IPS-20b (cell line): ENCODE measurements at regions not wholly inside any gene's neighbourhood (a gene's known extent, or its start where the extent isn't known, plus 50 kb on each side); places are given as distances from the start of the nearest gene placed in this dataset.
"Not testable (repeated sequence)": the region's sequence is repeated elsewhere in the genome, so short reads cannot be mapped to it uniquely, and the experiment has no call there.

Experiments
- H3K27ac ChIP-seq: one replicate; pipeline ENCODE4 v1.5.1; 2013; ENCODE audit warnings: low read length
- H3K27me3 ChIP-seq: 2 replicates; pipeline ENCODE4 v1.6.1; 2013; ENCODE audit warnings: mild to moderate bottlenecking, low read length, inconsistent platforms; ENCODE audit not compliant: insufficient read depth
- H3K36me3 ChIP-seq: 2 replicates; pipeline ENCODE4 v1.6.1; 2013; ENCODE audit warnings: low read depth, mild to moderate bottlenecking, inconsistent platforms, low read length, moderate library complexity; ENCODE audit not compliant: insufficient read depth
- H3K4me1 ChIP-seq: 2 replicates; pipeline ENCODE4 v1.6.1; 2013; ENCODE audit warnings: mild to moderate bottlenecking, control low read depth, inconsistent platforms, low read length, moderate library complexity; ENCODE audit not compliant: insufficient read depth
- H3K4me3 ChIP-seq: 2 replicates; pipeline ENCODE4 v1.5.1; 2013; ENCODE audit warnings: mild to moderate bottlenecking, low read length, inconsistent platforms
- H3K9ac ChIP-seq: 2 replicates; pipeline ENCODE4 v1.6.1; 2013; ENCODE audit warnings: low read depth, mild to moderate bottlenecking, inconsistent platforms, low read length, moderate library complexity
- H3K9me3 ChIP-seq: 2 replicates; pipeline ENCODE4 v1.6.1; 2013; ENCODE audit warnings: mild to moderate bottlenecking, low read depth, low read length, inconsistent platforms; ENCODE audit not compliant: insufficient read depth

DNA sequence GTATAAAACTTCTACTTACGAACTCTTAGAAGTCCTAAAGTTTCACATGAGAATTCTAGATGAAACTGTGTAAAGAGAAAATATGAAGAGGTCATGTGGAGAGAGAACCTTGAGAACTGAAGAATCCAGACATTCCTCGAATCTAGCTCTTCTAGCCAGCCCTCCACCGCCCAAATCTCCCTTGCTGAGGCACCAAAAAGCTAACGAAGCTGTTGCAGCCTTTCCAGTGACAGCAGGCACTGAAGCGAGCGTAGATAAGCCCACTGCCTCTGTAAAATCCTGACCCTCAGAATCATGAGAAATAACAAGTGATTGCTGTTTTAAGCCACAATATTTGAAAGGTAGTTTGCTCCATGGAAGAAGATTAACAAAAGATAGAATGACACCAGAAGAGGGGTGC is 134.0 kb downstream of the GOLGA6L6 start:
- Histone ChIP-seq H3K4me3 (no peak overlapping the region), H3K27ac (no peak overlapping the region), H3K4me1 (no peaks in the 10 kb centered on the region), H3K9ac (no peak overlapping the region), H3K9me3 (peaks cover 76% of the 10 kb centered on the region), H3K27me3 (no peaks in the 10 kb centered on the region), H3K36me3 (no peaks in the 10 kb centered on the region)

DNA sequence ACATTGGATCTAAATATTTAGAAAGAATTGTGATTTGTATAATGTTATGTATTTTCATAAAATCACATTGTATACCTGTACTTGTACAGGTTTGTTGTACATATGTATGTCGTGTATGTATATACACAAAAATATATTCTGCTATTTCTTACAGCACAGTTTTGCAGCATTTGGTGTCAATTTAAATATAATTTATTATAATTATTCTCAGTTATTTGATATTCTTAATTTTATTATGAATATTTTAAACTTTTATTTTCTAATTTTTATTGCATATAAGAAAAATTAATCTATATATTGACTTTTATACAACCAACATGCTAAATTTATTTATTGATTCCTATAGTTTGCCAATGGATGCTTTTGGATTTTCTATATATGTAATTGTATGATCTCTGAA is 137.0 kb downstream of the GOLGA6L6 start:
- not testable (repeated sequence) for H3K4me3 ChIP-seq, H3K9ac ChIP-seq, H3K27me3 ChIP-seq, H3K36me3 ChIP-seq, H3K4me1 ChIP-seq, H3K27ac ChIP-seq
- H3K9me3 ChIP-seq, result peaks cover 88% of the 10 kb centered on the region

DNA sequence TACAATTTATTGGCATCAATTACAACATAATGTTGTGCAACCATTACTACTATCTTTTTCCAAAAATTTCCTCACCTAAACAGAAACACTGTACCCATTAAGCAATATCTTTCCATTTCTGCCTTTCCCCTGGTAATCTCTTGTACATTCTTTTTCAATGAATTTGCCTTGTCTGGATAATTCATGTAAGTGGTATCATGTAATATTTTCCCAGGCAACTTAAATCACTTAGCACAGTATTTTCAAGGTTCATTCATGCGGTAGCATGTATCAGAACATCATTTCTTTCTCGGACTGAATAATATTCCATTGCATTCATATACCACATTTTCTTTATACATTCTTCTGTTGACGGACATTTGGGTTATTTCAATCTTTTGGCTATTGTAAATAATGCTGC is 139.0 kb downstream of the GOLGA6L6 start:
- H3K27ac ChIP-seq, H3K27me3 ChIP-seq, H3K4me3 ChIP-seq, H3K36me3 ChIP-seq, H3K4me1 ChIP-seq, H3K9ac ChIP-seq: not testable (repeated sequence)
- H3K9me3 ChIP-seq, result peaks cover 87% of the 10 kb centered on the region

DNA sequence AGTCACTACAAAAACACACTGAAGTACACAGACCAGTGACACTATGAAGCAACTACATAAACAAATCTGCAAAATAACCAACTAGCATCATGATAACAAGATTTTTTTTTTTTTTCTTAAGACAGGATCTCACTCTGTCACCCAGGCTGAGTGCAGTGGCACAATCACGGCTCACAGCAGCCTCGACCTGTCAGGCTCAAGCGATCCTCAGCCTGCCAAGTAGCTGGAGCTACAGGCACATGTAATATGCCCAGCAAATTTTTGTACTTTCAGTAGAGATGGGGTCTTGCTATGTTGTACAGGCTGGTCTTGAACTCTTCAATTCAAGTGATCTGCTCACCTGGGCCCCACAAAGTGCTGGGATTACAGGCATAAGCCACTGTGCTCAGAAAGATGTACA is 140.5 kb downstream of the GOLGA6L6 start:
- not testable (repeated sequence) for H3K27ac ChIP-seq, H3K9ac ChIP-seq, H3K27me3 ChIP-seq, H3K4me3 ChIP-seq, H3K36me3 ChIP-seq, H3K4me1 ChIP-seq
- H3K9me3 ChIP-seq, result peaks cover 91% of the 10 kb centered on the region

DNA sequence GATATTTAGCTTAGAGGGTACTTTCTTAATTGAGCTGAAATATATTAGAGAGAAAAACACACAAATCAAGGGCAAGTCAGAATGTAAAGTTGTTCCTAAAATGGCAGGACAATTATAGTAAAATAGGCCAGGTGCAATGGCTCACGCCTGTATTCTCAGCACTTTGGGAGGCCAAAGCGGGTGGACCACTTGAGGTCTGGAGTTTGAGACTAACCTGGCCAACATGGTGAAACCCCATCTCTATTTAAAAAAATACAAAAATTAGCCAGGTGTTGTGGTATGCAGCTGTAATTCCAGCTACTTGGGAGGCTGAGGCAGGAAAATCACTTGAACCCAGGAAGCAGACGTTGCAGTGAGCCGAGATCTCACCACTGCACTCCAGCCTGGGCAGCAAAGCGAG is 142.9 kb downstream of the GOLGA6L6 start:
- H3K9me3 ChIP-seq, result peaks cover 95% of the 10 kb centered on the region
- not testable (repeated sequence) for H3K27me3 ChIP-seq, H3K4me3 ChIP-seq, H3K36me3 ChIP-seq, H3K4me1 ChIP-seq, H3K9ac ChIP-seq, H3K27ac ChIP-seq

DNA sequence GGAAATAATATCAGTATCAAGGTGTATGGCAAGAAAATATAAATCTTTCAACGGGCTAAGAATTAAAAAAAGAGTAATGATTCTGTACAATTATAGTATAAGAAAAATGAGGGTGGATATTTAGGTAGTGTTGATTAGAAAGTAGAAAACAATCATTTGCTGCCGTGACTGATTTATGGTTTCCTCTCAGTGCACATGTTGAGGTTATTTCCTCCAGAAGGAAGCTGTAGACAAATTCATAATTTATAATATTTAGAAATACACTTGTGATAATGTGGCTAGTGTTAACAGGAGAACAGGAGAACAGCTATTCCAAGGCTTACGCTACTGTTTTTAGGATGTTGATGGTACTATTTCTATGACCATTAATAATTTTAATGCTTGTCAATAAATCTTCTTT is 153.4 kb downstream of the GOLGA6L6 start:
- peaks cover 81% of the 10 kb centered on the region for H3K9me3 ChIP-seq
- H3K4me1 ChIP-seq, H3K36me3 ChIP-seq, H3K4me3 ChIP-seq, H3K9ac ChIP-seq, H3K27me3 ChIP-seq, H3K27ac ChIP-seq: not testable (repeated sequence)

DNA sequence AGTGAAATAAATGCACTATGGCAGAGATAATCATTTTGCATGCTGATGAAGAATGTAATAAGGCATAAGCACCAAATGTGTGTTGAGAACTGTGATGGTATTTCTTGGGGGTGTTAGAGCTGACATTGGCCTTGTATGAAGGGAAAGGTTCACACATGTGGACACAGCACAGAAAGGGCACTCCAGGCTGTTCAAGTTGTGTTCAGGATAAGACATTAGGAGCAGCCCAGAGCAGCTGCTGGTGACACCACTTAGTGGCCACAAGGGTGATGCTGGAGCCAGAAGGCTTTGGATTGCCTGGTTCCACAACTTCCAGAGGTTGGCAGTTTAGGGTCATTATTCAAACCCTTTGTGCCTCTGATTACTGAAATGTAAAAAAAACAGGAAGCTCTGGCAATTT is 155.4 kb downstream of the GOLGA6L6 start:
- no peaks in the 10 kb centered on the region for H3K27me3 ChIP-seq
- no peak overlapping the region for H3K9ac ChIP-seq
- H3K36me3 ChIP-seq, result no peaks in the 10 kb centered on the region
- H3K4me3 ChIP-seq, result peak overlapping the region; percentile 8; the same call in 1 of the 2 replicates
- peaks cover 71% of the 10 kb centered on the region for H3K9me3 ChIP-seq
- no peaks in the 10 kb centered on the region for H3K4me1 ChIP-seq
- no peak overlapping the region for H3K27ac ChIP-seq

DNA sequence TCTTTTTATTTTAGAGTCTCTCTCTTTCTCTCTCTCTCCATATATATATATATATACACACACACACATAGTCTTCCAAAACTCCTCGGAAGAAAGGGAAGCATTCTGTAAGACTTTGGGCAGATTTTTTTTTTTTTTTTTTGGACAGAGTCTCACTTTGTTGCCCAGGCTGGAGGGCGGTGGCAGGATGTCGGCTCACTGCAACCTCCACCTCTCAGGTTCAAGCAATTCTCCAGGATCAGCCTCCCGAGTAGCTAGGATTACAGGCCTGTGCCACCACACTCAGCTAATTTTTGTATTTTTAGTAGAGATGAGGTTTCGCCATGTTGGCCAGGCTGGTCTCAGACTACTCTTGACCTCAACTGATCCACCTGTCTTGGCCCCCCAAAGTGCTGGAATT is 161.4 kb downstream of the GOLGA6L6 start:
- not testable (repeated sequence) for H3K9ac ChIP-seq, H3K4me3 ChIP-seq, H3K36me3 ChIP-seq, H3K27ac ChIP-seq, H3K27me3 ChIP-seq, H3K4me1 ChIP-seq
- peaks cover 32% of the 10 kb centered on the region for H3K9me3 ChIP-seq

DNA sequence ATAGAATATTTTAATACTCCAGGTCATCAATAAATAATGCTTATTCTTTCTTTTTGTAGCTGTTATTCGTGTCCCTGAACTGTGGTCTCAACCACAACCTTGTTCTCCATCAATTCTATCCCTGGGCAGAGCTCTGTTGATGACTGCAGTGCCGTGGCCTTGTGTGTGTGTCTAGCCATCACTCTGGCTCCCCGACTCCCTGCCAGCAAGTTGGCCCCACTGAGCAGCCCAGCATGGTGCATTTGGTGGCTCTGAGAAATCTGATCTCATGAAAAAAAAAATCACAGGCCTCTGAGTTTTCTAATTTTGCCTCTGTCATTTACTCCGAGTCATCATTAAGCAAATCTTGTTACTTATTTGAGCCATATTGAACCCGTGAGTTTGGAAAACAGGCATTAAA is 164.7 kb downstream of the GOLGA6L6 start:
- Histone ChIP-seq H3K27ac (no peak overlapping the region), H3K9ac (no peak overlapping the region), H3K4me3 (no peak overlapping the region), H3K27me3 (no peaks in the 10 kb centered on the region), H3K9me3 (peaks cover 42% of the 10 kb centered on the region), H3K36me3 (no peaks in the 10 kb centered on the region), H3K4me1 (no peaks in the 10 kb centered on the region)

DNA sequence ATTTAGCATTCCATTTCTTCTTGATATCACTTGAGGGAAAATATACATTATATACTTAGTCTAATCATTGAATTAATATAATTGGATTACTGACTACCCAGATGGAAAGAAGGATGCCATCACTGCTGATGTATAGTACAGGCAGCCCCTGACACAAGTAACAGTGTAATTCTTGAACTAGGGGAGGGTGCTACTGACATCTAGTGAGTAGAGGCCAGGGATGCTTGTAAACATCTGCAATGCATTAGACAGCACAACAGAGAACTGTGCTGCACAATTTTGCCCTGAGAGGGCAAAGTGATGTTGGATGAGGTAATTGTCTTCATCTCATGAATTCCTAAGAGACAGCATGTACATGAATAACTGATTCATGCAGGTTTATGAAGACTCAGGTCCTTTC is 169.2 kb downstream of the GOLGA6L6 start:
- H3K9me3 ChIP-seq, result peaks cover 71% of the 10 kb centered on the region
- H3K27me3 ChIP-seq, H3K4me3 ChIP-seq, H3K4me1 ChIP-seq, H3K36me3 ChIP-seq, H3K9ac ChIP-seq, H3K27ac ChIP-seq: not testable (repeated sequence)

DNA sequence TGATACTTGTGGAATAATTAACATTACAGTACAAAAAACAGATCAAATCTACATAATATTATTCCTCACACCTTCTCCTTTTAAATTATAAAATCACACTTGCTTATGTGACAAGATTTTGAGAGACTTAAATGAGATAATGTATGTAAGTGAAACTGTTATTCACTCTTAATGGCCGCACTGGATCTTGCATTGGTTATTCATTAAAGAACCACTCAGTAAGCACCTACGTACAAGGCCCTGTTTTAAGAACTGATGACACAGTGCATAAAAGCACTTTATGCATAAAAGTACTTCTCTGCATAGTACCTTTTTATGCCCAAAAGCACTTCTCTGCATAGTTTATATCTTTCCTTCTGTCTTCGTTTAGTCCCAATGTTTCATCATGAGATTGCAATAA is 172.1 kb downstream of the GOLGA6L6 start:
- no peaks in the 10 kb centered on the region for H3K4me1 ChIP-seq
- H3K4me3 ChIP-seq, result no peak overlapping the region
- H3K36me3 ChIP-seq, result no peaks in the 10 kb centered on the region
- no peak overlapping the region for H3K9ac ChIP-seq
- peaks cover 90% of the 10 kb centered on the region for H3K9me3 ChIP-seq
- H3K27me3 ChIP-seq, result no peaks in the 10 kb centered on the region
- H3K27ac ChIP-seq, result no peak overlapping the region

DNA sequence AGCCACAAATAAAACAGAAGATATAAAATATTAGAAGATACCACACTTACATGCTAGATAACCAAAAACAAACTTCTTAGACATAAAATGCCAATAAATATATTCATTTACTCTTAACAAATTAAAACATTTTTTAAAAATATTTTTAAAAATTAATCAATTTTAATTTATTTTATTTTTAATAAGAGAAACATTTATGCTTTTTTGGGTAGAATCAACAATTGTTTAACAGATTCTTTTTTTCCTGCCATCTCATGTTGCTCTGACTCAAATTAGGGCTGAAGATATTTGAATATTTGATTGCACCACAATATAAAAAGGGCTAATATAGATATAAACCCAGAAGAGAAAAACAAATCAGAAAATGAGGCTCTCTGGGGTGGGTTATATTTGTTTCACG is 172.6 kb downstream of the GOLGA6L6 start:
- Histone ChIP-seq H3K9me3 (peaks cover 91% of the 10 kb centered on the region), H3K4me1 (no peaks in the 10 kb centered on the region), H3K36me3 (no peaks in the 10 kb centered on the region), H3K27ac (no peak overlapping the region), H3K27me3 (no peaks in the 10 kb centered on the region), H3K4me3 (no peak overlapping the region), H3K9ac (no peak overlapping the region)

DNA sequence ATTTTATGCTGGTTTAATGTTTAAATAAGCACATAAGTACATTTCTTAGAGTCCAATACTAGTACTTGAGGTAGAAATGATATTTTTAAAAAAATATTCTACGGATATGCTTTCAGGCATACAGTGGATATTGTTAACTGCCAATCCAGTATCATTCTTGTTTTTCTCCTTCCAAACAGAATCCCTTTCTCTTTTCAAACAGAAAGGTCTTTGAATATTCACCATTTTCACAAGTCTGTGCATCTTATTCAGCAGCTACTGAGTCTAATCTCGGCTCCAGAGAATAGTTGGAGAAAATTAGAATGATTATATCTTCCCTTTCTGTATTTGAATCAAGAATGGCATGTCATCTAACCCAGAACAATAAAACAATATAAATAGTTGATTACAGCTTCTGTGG is 174.5 kb downstream of the GOLGA6L6 start:
- Histone ChIP-seq H3K36me3 (no peaks in the 10 kb centered on the region), H3K27ac (no peak overlapping the region), H3K27me3 (no peaks in the 10 kb centered on the region), H3K9ac (no peak overlapping the region), H3K4me1 (no peaks in the 10 kb centered on the region), H3K4me3 (no peak overlapping the region; the same call in 1 of the 2 replicates), H3K9me3 (peaks cover 92% of the 10 kb centered on the region)
